Parathyroid adenoma (tissue), 2 donors: ENCODE measurements at regions not wholly inside any gene's neighbourhood (a gene's known extent, or its start where the extent isn't known, plus 50 kb on each side); places are given as distances from the start of the nearest gene placed in this dataset.
A peak's percentile ranks its signal among the peaks of the same experiment; 100 is the strongest.

Experiments used
- H2AFZ ChIP-seq: fragments of 300-600 bp; sonication (generic); one replicate; pipeline ENCODE4 v1.7.0; 2017; ENCODE audit warnings: antibody characterized with exemption, mild to moderate bottlenecking
- H3K27ac ChIP-seq: fragments of 300-600 bp; sonication (generic); one replicate; pipeline ENCODE4 v1.7.0; 2017
- H3K27me3 ChIP-seq: fragments of 300-600 bp; sonication (generic); one replicate; pipeline ENCODE4 v1.7.0; 2017; ENCODE audit warnings: low read length; ENCODE audit not compliant: control insufficient read depth, insufficient read depth
- H3K36me3 ChIP-seq: fragments of 300-600 bp; sonication (generic); one replicate; pipeline ENCODE4 v1.7.0; 2017; ENCODE audit warnings: low read length; ENCODE audit not compliant: control insufficient read depth, insufficient read depth
- H3K4me1 ChIP-seq: fragments of 300-600 bp; sonication (generic); one replicate; pipeline ENCODE4 v1.7.0; 2017; ENCODE audit warnings: control low read depth
- H3K4me2 ChIP-seq: fragments of 300-600 bp; sonication (generic); one replicate; pipeline ENCODE4 v1.7.0; 2017; ENCODE audit warnings: low read length
- H3K4me3 ChIP-seq: fragments of 300-600 bp; sonication (generic); one replicate; pipeline ENCODE4 v1.7.0; 2017; ENCODE audit warnings: low read depth, low read length
- H3K79me2 ChIP-seq: fragments of 300-600 bp; sonication (generic); one replicate; pipeline ENCODE4 v1.7.0; 2017; ENCODE audit warnings: control low read depth
- H3K9ac ChIP-seq: fragments of 300-600 bp; sonication (generic); one replicate; pipeline ENCODE4 v1.7.0; 2017; ENCODE audit warnings: mild to moderate bottlenecking
- H3K9me3 ChIP-seq: fragments of 300-600 bp; sonication (generic); one replicate; pipeline ENCODE4 v1.7.0; 2017; ENCODE audit warnings: low read length; ENCODE audit not compliant: control insufficient read depth
- TF ChIP-seq, protein P1 (sequence below): fragments of 300-600 bp; sonication (generic); IDR thresholded peaks from one replicate; pipeline ENCODE4 v1.7.0; 2017; ENCODE audit warnings: antibody characterized with exemption, mild to moderate bottlenecking
- donor health status: primary hyperparathyroidism.

DNA sequence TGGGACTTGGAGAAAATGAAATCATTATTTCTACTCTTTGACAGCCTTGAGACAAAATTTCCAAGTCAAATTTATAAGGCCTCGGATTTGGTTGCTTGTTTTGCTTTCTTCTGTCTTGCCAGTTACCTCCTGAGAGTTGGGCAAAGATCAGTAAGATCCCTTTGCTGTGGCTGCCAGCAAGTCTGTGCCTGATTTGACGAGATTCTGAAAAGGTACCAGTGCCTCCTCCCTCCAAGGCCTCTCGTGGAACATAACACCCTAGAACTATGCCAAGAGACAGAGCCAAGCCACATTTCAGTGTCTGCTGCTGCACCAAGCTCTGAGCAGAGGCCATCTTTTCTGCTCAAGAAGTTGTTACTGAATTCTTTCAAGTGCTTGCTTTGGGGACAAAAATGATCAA is 61.0 kb downstream of the GTPBP8 start:
- no peak overlapping the region for H3K9ac ChIP-seq
- peaks cover 5% of the 10 kb centered on the region for H3K4me1 ChIP-seq
- no peak overlapping the region for H3K4me2 ChIP-seq
- no peaks in the 10 kb centered on the region for H3K27me3 ChIP-seq
- no peaks in the 10 kb centered on the region for H3K9me3 ChIP-seq
- no peaks in the 10 kb centered on the region for H3K79me2 ChIP-seq
- H3K27ac ChIP-seq: no peak overlapping the region
- TF ChIP-seq, protein P1, sequence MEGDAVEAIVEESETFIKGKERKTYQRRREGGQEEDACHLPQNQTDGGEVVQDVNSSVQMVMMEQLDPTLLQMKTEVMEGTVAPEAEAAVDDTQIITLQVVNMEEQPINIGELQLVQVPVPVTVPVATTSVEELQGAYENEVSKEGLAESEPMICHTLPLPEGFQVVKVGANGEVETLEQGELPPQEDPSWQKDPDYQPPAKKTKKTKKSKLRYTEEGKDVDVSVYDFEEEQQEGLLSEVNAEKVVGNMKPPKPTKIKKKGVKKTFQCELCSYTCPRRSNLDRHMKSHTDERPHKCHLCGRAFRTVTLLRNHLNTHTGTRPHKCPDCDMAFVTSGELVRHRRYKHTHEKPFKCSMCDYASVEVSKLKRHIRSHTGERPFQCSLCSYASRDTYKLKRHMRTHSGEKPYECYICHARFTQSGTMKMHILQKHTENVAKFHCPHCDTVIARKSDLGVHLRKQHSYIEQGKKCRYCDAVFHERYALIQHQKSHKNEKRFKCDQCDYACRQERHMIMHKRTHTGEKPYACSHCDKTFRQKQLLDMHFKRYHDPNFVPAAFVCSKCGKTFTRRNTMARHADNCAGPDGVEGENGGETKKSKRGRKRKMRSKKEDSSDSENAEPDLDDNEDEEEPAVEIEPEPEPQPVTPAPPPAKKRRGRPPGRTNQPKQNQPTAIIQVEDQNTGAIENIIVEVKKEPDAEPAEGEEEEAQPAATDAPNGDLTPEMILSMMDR: no peak
- H3K4me3 ChIP-seq: no peak overlapping the region
- H3K36me3 ChIP-seq: no peaks in the 10 kb centered on the region
- H2AFZ ChIP-seq: peak overlapping the region; percentile 57

GRCh38 chr3:113053169-113053568 is 62.4 kb downstream of the GTPBP8 start:
- no peaks in the 10 kb centered on the region for H3K27me3 ChIP-seq
- H3K9me3 ChIP-seq: no peaks in the 10 kb centered on the region
- H3K36me3 ChIP-seq: no peaks in the 10 kb centered on the region
- no peak overlapping the region for H3K9ac ChIP-seq
- no peak overlapping the region for H2AFZ ChIP-seq
- TF ChIP-seq, protein P1: no peak
- H3K79me2 ChIP-seq: no peaks in the 10 kb centered on the region
- no peak overlapping the region for H3K4me2 ChIP-seq
- peaks cover 5% of the 10 kb centered on the region for H3K4me1 ChIP-seq
- no peak overlapping the region for H3K27ac ChIP-seq
- no peak overlapping the region for H3K4me3 ChIP-seq

- H3K9me3 ChIP-seq: no peaks in the 10 kb centered on the region
- TF ChIP-seq, protein P1: no peak
- no peak overlapping the region for H2AFZ ChIP-seq
- no peak overlapping the region for H3K4me3 ChIP-seq
- no peaks in the 10 kb centered on the region for H3K36me3 ChIP-seq
- H3K4me1 ChIP-seq: peaks cover 5% of the 10 kb centered on the region
- no peak overlapping the region for H3K27ac ChIP-seq
- H3K79me2 ChIP-seq: no peaks in the 10 kb centered on the region
- no peak overlapping the region for H3K9ac ChIP-seq
- H3K4me2 ChIP-seq: no peak overlapping the region
- no peaks in the 10 kb centered on the region for H3K27me3 ChIP-seq
Measured at GRCh38 chr3:113054552-113054951, 63.8 kb downstream of the GTPBP8 start.

- H3K4me3 ChIP-seq: no peak overlapping the region
- no peaks in the 10 kb centered on the region for H3K27me3 ChIP-seq
- TF ChIP-seq, protein P1: no peak
- H3K79me2 ChIP-seq: no peaks in the 10 kb centered on the region
- no peaks in the 10 kb centered on the region for H3K9me3 ChIP-seq
- peaks cover 5% of the 10 kb centered on the region for H3K4me1 ChIP-seq
- no peak overlapping the region for H3K4me2 ChIP-seq
- H3K36me3 ChIP-seq: no peaks in the 10 kb centered on the region
- no peak overlapping the region for H3K9ac ChIP-seq
- no peak overlapping the region for H2AFZ ChIP-seq
- no peak overlapping the region for H3K27ac ChIP-seq
Measured at GRCh38 chr3:113055201-113055600, 64.4 kb downstream of the GTPBP8 start.

DNA sequence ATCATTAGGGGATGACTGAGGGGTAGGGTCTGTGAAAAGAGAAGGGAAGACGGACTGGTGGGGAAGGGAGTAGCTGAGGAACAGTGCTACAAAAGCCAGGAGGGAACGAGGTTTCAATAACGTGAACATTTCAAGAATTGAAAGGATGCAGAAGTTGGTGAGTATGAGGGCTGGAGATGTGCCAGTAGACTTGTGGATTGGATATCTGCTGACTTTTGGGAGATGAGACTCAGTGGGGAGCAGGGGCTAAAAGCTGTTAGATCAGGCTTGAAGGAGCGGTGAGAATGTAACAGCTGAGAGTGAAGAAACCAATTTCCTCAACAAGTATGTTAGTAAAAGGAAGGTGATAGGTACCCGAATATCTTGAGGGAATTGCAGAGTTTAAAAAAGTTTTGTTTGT is 65.2 kb downstream of the GTPBP8 start:
- H3K27ac ChIP-seq: no peak overlapping the region
- no peaks in the 10 kb centered on the region for H3K79me2 ChIP-seq
- H2AFZ ChIP-seq: no peak overlapping the region
- no peaks in the 10 kb centered on the region for H3K36me3 ChIP-seq
- peaks cover 5% of the 10 kb centered on the region for H3K4me1 ChIP-seq
- no peak overlapping the region for H3K4me3 ChIP-seq
- no peaks in the 10 kb centered on the region for H3K9me3 ChIP-seq
- no peak overlapping the region for H3K4me2 ChIP-seq
- H3K9ac ChIP-seq: no peak overlapping the region
- H3K27me3 ChIP-seq: no peaks in the 10 kb centered on the region
- TF ChIP-seq, protein P1: no peak
